HEK293 (cell line): ENCODE measurements at regions not wholly inside any gene's neighbourhood (a gene's known extent, or its start where the extent isn't known, plus 50 kb on each side); places are given as distances from the start of the nearest gene placed in this dataset.

Source experiments
- CTCF ChIP-seq: fragments of 450-650 bp; formaldehyde crosslinking; IDR thresholded peaks from 2 replicates; pipeline ENCODE4 v1.5.1; 2016; ENCODE audit warnings: missing biosample characterization, missing genetic modification characterization
- GLI4 ChIP-seq: fragments of 450-650 bp; formaldehyde crosslinking; IDR thresholded peaks from 2 replicates; pipeline ENCODE4 v1.5.1; 2016; ENCODE audit warnings: missing biosample characterization, missing genetic modification characterization
- HIC1 ChIP-seq: fragments of 450-650 bp; formaldehyde crosslinking; IDR thresholded peaks from 2 replicates; pipeline ENCODE4 v1.5.1; 2016; ENCODE audit warnings: missing biosample characterization, missing genetic modification characterization
- OSR2 ChIP-seq: fragments of 450-650 bp; formaldehyde crosslinking; IDR thresholded peaks from 2 replicates; pipeline ENCODE4 v1.5.1; 2016; ENCODE audit warnings: missing biosample characterization, missing genetic modification characterization
- TCF7L2 ChIP-seq: IDR thresholded peaks from 2 replicates; pipeline ENCODE4 v1.6.1; 2011; ENCODE audit warnings: low read depth, mild to moderate bottlenecking, inconsistent platforms, low read length, moderate library complexity, borderline replicate concordance
- ZNF274 ChIP-seq, 2 experiments: fragments of 200-500 bp in 1 of 2; fragments of 450-650 bp in 1 of 2; sonication (Bioruptor generic) in 1 of 2; formaldehyde crosslinking in 1 of 2; IDR thresholded peaks; 2 replicates each; pipeline versions ENCODE4 v1.5.1 to v1.6.1; 2014 to 2016; ENCODE audit warnings: borderline replicate concordance in 1 of 2, inconsistent platforms in 1 of 2, low read length in 1 of 2, missing biosample characterization in 1 of 2, missing genetic modification characterization in 1 of 2
- ZNF280D ChIP-seq: fragments of 450-650 bp; formaldehyde crosslinking; IDR thresholded peaks from 2 replicates; pipeline ENCODE4 v1.5.1; 2016; ENCODE audit warnings: missing biosample characterization, missing genetic modification characterization
- ZNF354C ChIP-seq: fragments of 450-650 bp; formaldehyde crosslinking; IDR thresholded peaks from 2 replicates; pipeline ENCODE4 v1.5.1; 2016; ENCODE audit warnings: missing biosample characterization, missing genetic modification characterization, low read depth, borderline replicate concordance
- ZNF473 ChIP-seq: fragments of 450-650 bp; formaldehyde crosslinking; IDR thresholded peaks from 2 replicates; pipeline ENCODE4 v1.5.1; 2017; ENCODE audit warnings: missing biosample characterization, missing genetic modification characterization
- ZNF580 ChIP-seq: fragments of 450-650 bp; formaldehyde crosslinking; IDR thresholded peaks from 2 replicates; pipeline ENCODE4 v1.5.1; 2016; ENCODE audit warnings: missing biosample characterization, missing genetic modification characterization
- ZNF610 ChIP-seq: fragments of 450-650 bp; formaldehyde crosslinking; IDR thresholded peaks from 2 replicates; pipeline ENCODE4 v1.5.1; 2016; ENCODE audit warnings: missing biosample characterization, missing genetic modification characterization, borderline replicate concordance
- ZNF785 ChIP-seq: fragments of 450-650 bp; formaldehyde crosslinking; IDR thresholded peaks from 2 replicates; pipeline ENCODE4 v1.5.1; 2016; ENCODE audit warnings: missing biosample characterization, missing genetic modification characterization
- ZSCAN23 ChIP-seq: fragments of 450-650 bp; formaldehyde crosslinking; IDR thresholded peaks from 2 replicates; pipeline ENCODE4 v1.5.1; 2016; ENCODE audit warnings: missing biosample characterization, missing genetic modification characterization

GRCh38 chr3:14288833-14289451 lies 110.3 kb downstream of the LSM3 start:
- TF ChIP-seq CTCF (tag by site-specific recombination) (no peak), ZSCAN23 (no peak), GLI4 (tag by site-specific recombination) (no peak), TCF7L2 (no peak), ZNF473 (tag by site-specific recombination) (no peak), OSR2 (tag by site-specific recombination) (no peak), ZNF280D (tag by site-specific recombination) (no peak), ZNF785 (tag by site-specific recombination) (no peak), ZNF610 (no peak), HIC1 (tag by site-specific recombination) (no peak), ZNF354C (tag by site-specific recombination) (no peak), ZNF274 (IDR thresholded peaks at IDR 0.05; ENCODE audit: low read length) (no peak), ZNF274 (tag by site-specific recombination; IDR thresholded peaks at IDR 0.05; ENCODE audit: borderline replicate concordance) (no peak), ZNF580 (tag by site-specific recombination) (no peak)
